Fibroblast of mammary gland (primary cell): ENCODE measurements at regions not wholly inside any gene's neighbourhood (a gene's known extent, or its start where the extent isn't known, plus 50 kb on each side); places are given as distances from the start of the nearest gene placed in this dataset.
"Not testable (repeated sequence)": the region's sequence is repeated elsewhere in the genome, so short reads cannot be mapped to it uniquely, and the experiment has no call there.

ENCODE experiments used
- DNase-seq: peaks from one replicate; pipeline ENCODE4 v3.0.0-alpha.2; 2010; ENCODE audit warnings: low read depth
- H3K4me3 ChIP-seq: 2 replicates; pipeline ENCODE4 v1.5.1; 2011; ENCODE audit warnings: low read depth, mild to moderate bottlenecking, low read length, moderate library complexity; ENCODE audit not compliant: control insufficient read depth
- CTCF ChIP-seq: conservative IDR thresholded peaks from 2 replicates; pipeline ENCODE4 v1.5.1; 2011; ENCODE audit warnings: low read depth, low read length, inconsistent platforms; ENCODE audit not compliant: control insufficient read depth, insufficient read depth

GRCh38 chr1:29389533-29390041 is 153.3 kb downstream of the PTPRU start:
- no peak overlapping the region for H3K4me3 ChIP-seq

GRCh38 chr1:29388884-29389283 is 152.6 kb downstream of the PTPRU start:
- TF ChIP-seq CTCF: no peak
- DNase-seq: no peak
- H3K4me3 ChIP-seq: no peak overlapping the region

More at GRCh38 chr1:29389533-29390041, 153.3 kb downstream of the PTPRU start:
- no peak for DNase-seq
- no peak for TF ChIP-seq CTCF

DNA sequence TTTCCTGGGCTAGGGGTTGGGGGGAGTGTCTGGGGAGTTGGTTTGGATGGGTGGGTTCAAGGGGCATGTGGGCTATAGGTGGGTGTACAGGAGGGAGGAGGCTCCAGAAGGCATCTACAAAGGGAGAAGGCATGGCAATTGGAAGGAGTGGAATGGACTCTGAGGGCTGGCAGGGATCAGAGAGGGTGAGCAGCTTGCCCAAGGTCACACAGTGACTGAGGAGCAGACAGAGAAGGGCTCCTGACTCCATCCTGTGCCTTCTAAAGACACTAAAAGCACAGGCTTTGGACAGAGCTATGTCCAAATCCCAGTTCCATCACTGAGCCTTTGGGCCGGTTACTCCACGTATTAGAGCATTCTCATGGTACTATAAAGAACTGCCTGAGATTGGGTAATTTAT is 151.8 kb downstream of the PTPRU start:
- H3K4me3 ChIP-seq: no peak overlapping the region
- no peak for TF ChIP-seq CTCF
- DNase-seq: no peak

- TF ChIP-seq CTCF: no peak
- H3K4me3 ChIP-seq: no peak overlapping the region
- no peak for DNase-seq
Observed at GRCh38 chr1:29387210-29387609, 150.9 kb downstream of the PTPRU start.

GRCh38 chr1:29386453-29386852 is 150.1 kb downstream of the PTPRU start:
- DNase-seq, H3K4me3 ChIP-seq: not testable (repeated sequence)

DNA sequence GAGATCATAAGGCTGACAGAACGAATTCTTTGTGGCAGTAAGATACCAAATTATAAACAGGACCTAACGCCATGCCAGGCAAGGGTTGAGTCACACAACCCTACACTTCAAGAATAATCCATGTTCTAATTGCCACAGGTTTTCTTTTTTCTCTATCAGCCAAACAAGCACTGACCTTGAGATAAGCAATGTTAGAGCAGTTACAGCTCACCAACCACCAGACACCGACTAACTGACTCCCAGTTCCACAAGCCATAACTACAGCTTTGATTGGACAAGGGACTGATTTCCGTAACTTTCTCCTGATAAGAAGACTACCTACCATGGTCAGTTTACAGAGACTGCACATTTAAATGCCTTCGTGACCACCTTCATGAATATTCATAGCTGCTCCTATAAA is 149.6 kb downstream of the PTPRU start:
- H3K4me3 ChIP-seq: no peak overlapping the region
- no peak for DNase-seq
- no peak for TF ChIP-seq CTCF

GRCh38 chr1:29384496-29385015 is 148.2 kb downstream of the PTPRU start:
- H3K4me3 ChIP-seq: no peak overlapping the region
- TF ChIP-seq CTCF: no peak
- no peak for DNase-seq
